ENCODE measurements at regions not wholly inside any gene's neighbourhood (a gene's known extent, or its start where the extent isn't known, plus 50 kb on each side); places are given as distances from the start of the nearest gene placed in this dataset.

DNA sequence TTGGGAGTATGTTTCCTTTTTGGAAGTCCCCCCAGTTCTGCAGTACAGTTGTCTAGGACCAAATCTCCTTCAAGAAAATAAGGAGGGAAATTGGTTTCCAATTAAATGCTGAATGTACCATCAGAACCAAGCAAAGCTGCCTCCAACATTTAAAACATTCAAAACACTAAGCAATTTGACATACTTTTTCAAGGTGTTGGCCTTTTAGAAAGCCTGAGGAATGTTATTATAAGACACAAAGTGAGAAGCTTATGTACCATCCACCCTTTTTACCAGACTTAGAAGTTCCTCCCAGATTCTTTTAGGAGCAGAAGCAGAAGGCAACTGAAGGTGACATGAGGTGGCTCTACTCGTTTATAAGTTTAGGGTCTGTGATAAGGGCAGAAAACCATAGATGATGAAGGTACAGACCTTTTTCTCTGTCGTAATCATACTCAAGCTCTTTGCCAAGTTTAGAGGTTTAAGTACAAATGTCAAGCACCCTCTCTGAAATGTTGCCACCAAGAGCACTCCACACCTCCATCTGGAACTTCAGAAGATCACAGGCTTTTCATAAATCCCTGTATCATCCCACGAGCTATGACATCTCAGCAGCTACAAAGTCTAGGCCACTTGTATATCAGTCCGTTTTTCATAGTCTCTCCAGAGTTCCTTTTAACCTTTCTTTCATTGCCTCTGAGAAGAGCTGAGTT lies 282.5 kb upstream of the THBS1 start:
- H3K9ac ChIP-seq (ENCODE audit: low read depth, low read length) = no peak overlapping the region
- H3K9me3 ChIP-seq (ENCODE audit: control insufficient read depth, insufficient read depth, low read length) = no peaks in the 10 kb centered on the region
- H3K4me1 ChIP-seq (ENCODE audit: insufficient read depth, low read length) = peaks cover 9% of the 10 kb centered on the region
- H3K36me3 ChIP-seq (ENCODE audit: insufficient read depth, low read length) = no peaks in the 10 kb centered on the region

- H3K4me1 ChIP-seq (ENCODE audit: insufficient read depth, low read length) = peaks cover 9% of the 10 kb centered on the region
- no peak overlapping the region for H3K9ac ChIP-seq (ENCODE audit: low read depth, low read length)
- no peaks in the 10 kb centered on the region for H3K9me3 ChIP-seq (ENCODE audit: control insufficient read depth, insufficient read depth, low read length)
- H3K36me3 ChIP-seq (ENCODE audit: insufficient read depth, low read length) = no peaks in the 10 kb centered on the region
These were observed 281.2 kb upstream of the THBS1 start for GRCh38 chr15:39299486-39300267.

DNA sequence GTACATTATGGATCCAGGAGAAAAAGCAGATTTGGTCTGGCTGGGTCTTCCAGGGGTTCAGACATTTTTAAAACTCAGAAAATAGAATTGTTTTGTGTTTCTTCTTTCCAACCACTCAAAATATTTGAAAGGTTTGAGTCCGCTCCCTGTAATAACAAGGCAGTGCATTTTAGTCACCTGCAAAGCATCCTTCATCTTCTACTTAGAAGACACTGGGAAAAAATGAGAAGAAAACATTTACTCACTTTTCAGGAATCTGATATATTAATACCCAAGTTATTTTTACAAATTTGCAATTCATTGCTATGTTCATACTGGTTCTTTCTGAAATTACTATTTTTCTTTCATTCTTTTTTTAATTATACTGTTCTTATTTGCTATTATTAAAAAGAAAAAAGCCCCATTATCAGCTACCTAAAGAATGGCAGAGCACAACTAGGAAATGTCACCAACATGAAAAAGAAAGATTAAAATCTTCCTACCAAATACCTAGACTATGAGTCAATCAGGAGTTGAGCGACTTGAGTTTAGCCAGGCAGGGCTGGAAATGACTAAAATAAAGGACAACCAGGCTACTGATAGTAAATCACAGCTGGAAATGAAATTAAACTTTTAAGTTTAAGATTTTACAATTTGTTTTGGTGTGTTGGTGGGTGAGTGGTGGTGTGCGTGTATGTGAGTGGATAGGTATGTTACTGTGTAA lies 280.3 kb upstream of the THBS1 start:
- no peak overlapping the region for H3K9ac ChIP-seq (ENCODE audit: low read depth, low read length)
- no peaks in the 10 kb centered on the region for H3K9me3 ChIP-seq (ENCODE audit: control insufficient read depth, insufficient read depth, low read length)
- no peaks in the 10 kb centered on the region for H3K36me3 ChIP-seq (ENCODE audit: insufficient read depth, low read length)
- peaks cover 9% of the 10 kb centered on the region for H3K4me1 ChIP-seq (ENCODE audit: insufficient read depth, low read length)

DNA sequence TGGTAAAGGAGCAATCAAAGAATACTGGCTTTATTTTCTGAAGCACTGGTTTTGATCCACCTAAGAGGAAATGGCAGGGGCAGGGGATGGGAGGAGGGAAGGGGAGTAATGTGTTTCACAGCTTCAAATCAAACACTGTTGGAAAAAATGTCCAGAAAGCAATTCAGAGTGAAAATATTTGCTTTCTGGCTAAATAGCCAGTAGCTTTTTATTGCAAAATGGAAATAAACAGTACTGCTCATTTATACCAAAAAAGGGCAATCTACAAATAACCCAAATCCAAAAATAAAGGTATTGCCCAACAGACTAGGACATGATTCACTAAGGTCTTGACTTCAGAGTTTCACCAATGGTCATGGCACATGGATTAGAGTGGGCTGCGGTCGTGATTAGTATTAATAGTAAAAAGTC lies 279.3 kb upstream of the THBS1 start:
- no peaks in the 10 kb centered on the region for H3K36me3 ChIP-seq (ENCODE audit: insufficient read depth, low read length)
- H3K9me3 ChIP-seq (ENCODE audit: control insufficient read depth, insufficient read depth, low read length) = no peaks in the 10 kb centered on the region
- peaks cover 9% of the 10 kb centered on the region for H3K4me1 ChIP-seq (ENCODE audit: insufficient read depth, low read length)
- no peak overlapping the region for H3K9ac ChIP-seq (ENCODE audit: low read depth, low read length)

DNA sequence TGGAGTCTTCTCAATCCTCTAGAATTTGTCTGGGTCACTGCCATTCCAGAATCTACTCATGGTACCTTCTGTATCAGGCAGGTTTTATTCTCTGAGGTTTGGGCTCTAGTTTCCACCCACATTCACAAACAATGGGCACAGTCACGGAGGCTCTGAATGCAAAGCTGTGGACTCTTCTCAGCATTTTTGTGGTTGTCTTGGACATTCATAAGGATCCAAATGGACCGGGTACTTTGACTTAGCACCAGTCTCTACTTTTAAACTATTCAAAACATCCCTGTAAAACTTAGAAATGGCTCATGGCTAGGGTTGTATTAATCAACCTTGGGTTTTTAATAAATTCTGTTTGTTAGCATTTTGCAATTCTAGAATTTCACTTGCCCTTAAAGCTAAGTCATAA lies 277.9 kb upstream of the THBS1 start:
- Histone ChIP-seq H3K36me3 (ENCODE audit: insufficient read depth, low read length) (no peaks in the 10 kb centered on the region), H3K9me3 (ENCODE audit: control insufficient read depth, insufficient read depth, low read length) (no peaks in the 10 kb centered on the region), H3K4me1 (ENCODE audit: insufficient read depth, low read length) (peaks cover 9% of the 10 kb centered on the region), H3K9ac (ENCODE audit: low read depth, low read length) (no peak overlapping the region)

DNA sequence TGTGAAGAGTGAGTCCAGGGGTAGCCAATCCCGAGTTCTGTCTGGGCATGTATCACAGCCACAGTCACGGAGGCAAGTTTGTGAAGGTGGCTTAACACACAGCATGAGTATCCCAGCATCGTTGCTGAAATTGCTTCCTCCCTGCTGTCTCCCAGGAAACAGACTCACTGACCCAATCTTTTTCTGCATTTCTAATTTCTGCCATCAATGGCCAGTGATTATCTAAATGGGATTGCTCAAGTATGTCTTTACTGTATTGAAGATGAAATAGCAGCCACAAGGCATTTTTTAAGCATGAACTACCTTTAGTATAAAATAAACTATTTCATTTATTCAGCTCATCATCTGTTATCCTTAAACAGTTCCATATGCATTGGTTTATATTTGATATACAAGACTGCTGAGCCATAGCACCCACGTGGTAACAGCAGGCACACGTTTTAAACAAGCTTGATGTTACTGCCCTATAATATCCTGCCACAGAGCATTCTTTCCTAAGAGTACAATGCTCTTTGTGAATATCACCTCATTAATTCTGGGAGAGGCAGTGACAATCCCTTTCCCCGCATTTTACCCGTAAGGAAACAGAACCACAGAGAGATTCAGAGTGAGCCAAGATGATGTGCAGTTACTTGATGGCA lies 276.6 kb upstream of the THBS1 start:
- Histone ChIP-seq H3K9ac (ENCODE audit: low read depth, low read length) (no peak overlapping the region), H3K9me3 (ENCODE audit: control insufficient read depth, insufficient read depth, low read length) (no peaks in the 10 kb centered on the region), H3K4me1 (ENCODE audit: insufficient read depth, low read length) (peaks cover 9% of the 10 kb centered on the region), H3K36me3 (ENCODE audit: insufficient read depth, low read length) (no peaks in the 10 kb centered on the region)

GRCh38 chr15:39304931-39305728 lies 275.7 kb upstream of the THBS1 start:
- Histone ChIP-seq H3K4me1 (ENCODE audit: insufficient read depth, low read length) (peaks cover 9% of the 10 kb centered on the region), H3K36me3 (ENCODE audit: insufficient read depth, low read length) (no peaks in the 10 kb centered on the region), H3K9ac (ENCODE audit: low read depth, low read length) (no peak overlapping the region), H3K9me3 (ENCODE audit: control insufficient read depth, insufficient read depth, low read length) (no peaks in the 10 kb centered on the region)

GRCh38 chr15:39310633-39311032 lies 270.2 kb upstream of the THBS1 start:
- Histone ChIP-seq H3K9me3 (ENCODE audit: control insufficient read depth, insufficient read depth, low read length) (no peaks in the 10 kb centered on the region), H3K9ac (ENCODE audit: low read depth, low read length) (no peak overlapping the region), H3K36me3 (ENCODE audit: insufficient read depth, low read length) (no peaks in the 10 kb centered on the region), H3K4me1 (ENCODE audit: insufficient read depth, low read length) (no peaks in the 10 kb centered on the region)

DNA sequence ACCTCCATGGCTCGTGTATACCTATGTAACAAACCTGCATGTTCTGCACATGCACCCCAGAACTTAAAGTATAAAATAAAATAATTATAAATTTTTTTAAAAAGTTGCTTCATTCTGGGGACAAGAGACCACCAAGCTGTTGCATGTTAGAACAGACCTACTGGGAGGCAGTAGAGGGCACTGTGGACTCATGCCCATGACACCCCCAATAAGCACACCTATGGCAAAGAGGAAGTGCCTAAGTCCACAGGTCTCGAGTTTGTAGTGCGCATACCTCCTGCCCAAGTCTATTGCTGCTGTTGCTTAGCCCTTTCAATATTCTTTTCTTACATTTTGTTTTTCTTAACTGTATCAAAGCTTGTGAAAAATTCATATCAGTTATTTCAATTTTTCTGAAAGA lies 267.9 kb upstream of the THBS1 start:
- Histone ChIP-seq H3K36me3 (ENCODE audit: insufficient read depth, low read length) (no peaks in the 10 kb centered on the region), H3K9me3 (ENCODE audit: control insufficient read depth, insufficient read depth, low read length) (no peaks in the 10 kb centered on the region), H3K9ac (ENCODE audit: low read depth, low read length) (no peak overlapping the region), H3K4me1 (ENCODE audit: insufficient read depth, low read length) (no peaks in the 10 kb centered on the region)

- Histone ChIP-seq H3K9me3 (ENCODE audit: control insufficient read depth, insufficient read depth, low read length) (no peaks in the 10 kb centered on the region), H3K4me1 (ENCODE audit: insufficient read depth, low read length) (no peaks in the 10 kb centered on the region), H3K36me3 (ENCODE audit: insufficient read depth, low read length) (no peaks in the 10 kb centered on the region), H3K9ac (ENCODE audit: low read depth, low read length) (no peak overlapping the region)
These were observed 267.4 kb upstream of the THBS1 start for GRCh38 chr15:39313467-39313866.

GRCh38 chr15:39313881-39314280 lies 267.0 kb upstream of the THBS1 start:
- H3K9me3 ChIP-seq (ENCODE audit: control insufficient read depth, insufficient read depth, low read length) = no peaks in the 10 kb centered on the region
- no peaks in the 10 kb centered on the region for H3K4me1 ChIP-seq (ENCODE audit: insufficient read depth, low read length)
- H3K36me3 ChIP-seq (ENCODE audit: insufficient read depth, low read length) = no peaks in the 10 kb centered on the region
- no peak overlapping the region for H3K9ac ChIP-seq (ENCODE audit: low read depth, low read length)

- no peaks in the 10 kb centered on the region for H3K36me3 ChIP-seq (ENCODE audit: insufficient read depth, low read length)
- no peaks in the 10 kb centered on the region for H3K4me1 ChIP-seq (ENCODE audit: insufficient read depth, low read length)
- H3K9me3 ChIP-seq (ENCODE audit: control insufficient read depth, insufficient read depth, low read length) = peaks cover 5% of the 10 kb centered on the region; the same call in 1 of the 2 replicates
- H3K9ac ChIP-seq (ENCODE audit: low read depth, low read length) = no peak overlapping the region
These were observed 265.6 kb upstream of the THBS1 start for GRCh38 chr15:39315206-39315850.

GRCh38 chr15:39317225-39317624 lies 263.7 kb upstream of the THBS1 start:
- Histone ChIP-seq H3K4me1 (ENCODE audit: insufficient read depth, low read length) (no peaks in the 10 kb centered on the region), H3K9me3 (ENCODE audit: control insufficient read depth, insufficient read depth, low read length) (peaks cover 8% of the 10 kb centered on the region), H3K36me3 (ENCODE audit: insufficient read depth, low read length) (no peaks in the 10 kb centered on the region), H3K9ac (ENCODE audit: low read depth, low read length) (no peak overlapping the region)

Data from ES-I3 (cell line).